Karpas-422 (cell line): ENCODE measurements at regions not wholly inside any gene's neighbourhood (a gene's known extent, or its start where the extent isn't known, plus 50 kb on each side); places are given as distances from the start of the nearest gene placed in this dataset.

Source experiments
- DNase-seq: peaks from one replicate; pipeline ENCODE4 v3.0.0-alpha.2; 2015
- H2AFZ ChIP-seq: fragments of 200-600 bp; sonication (generic); 2 replicates; pipeline ENCODE4 v1.6.1; 2014; ENCODE audit warnings: antibody characterized with exemption, low read length, mixed read lengths
- H3K27ac ChIP-seq: fragments of 200-600 bp; sonication (generic); 2 replicates; pipeline ENCODE4 v1.5.1; 2014; ENCODE audit warnings: mild to moderate bottlenecking, low read length, moderate library complexity
- H3K27me3 ChIP-seq: fragments of 200-600 bp; sonication (generic); 2 replicates; pipeline ENCODE4 v1.6.1; 2014; ENCODE audit warnings: low read length, mixed read lengths
- H3K36me3 ChIP-seq: fragments of 200-600 bp; sonication (generic); 2 replicates; pipeline ENCODE4 v1.6.1; 2014; ENCODE audit warnings: low read length, mixed read lengths; ENCODE audit not compliant: insufficient read depth
- H3K4me1 ChIP-seq: fragments of 200-600 bp; sonication (generic); 2 replicates; pipeline ENCODE4 v1.6.1; 2014; ENCODE audit warnings: mild to moderate bottlenecking, low read length, mixed read lengths
- H3K4me2 ChIP-seq: fragments of 200-600 bp; sonication (generic); 2 replicates; pipeline ENCODE4 v1.6.1; 2014; ENCODE audit warnings: low read length, low read depth, mild to moderate bottlenecking; ENCODE audit not compliant: poor library complexity, severe bottlenecking
- H3K4me3 ChIP-seq: fragments of 200-600 bp; sonication (generic); 2 replicates; pipeline ENCODE4 v1.5.1; 2014; ENCODE audit warnings: mild to moderate bottlenecking, antibody characterized with exemption, low read length, mixed read lengths
- H3K79me2 ChIP-seq: fragments of 200-600 bp; sonication (generic); 2 replicates; pipeline ENCODE4 v1.6.1; 2014; ENCODE audit warnings: mild to moderate bottlenecking, low read length, mixed read lengths
- H3K9ac ChIP-seq: fragments of 200-600 bp; sonication (generic); 2 replicates; pipeline ENCODE4 v1.6.0; 2014; ENCODE audit warnings: low read length
- H3K9me2 ChIP-seq: fragments of 200-600 bp; sonication (generic), shearing (Covaris generic); replicated peaks from 2 replicates; pipeline ENCODE4 v1.6.0; 2014; ENCODE audit warnings: mild to moderate bottlenecking, low read length, moderate library complexity; ENCODE audit not compliant: insufficient read depth
- H3K9me3 ChIP-seq: fragments of 300-700, 200-600 bp; sonication (generic); 2 replicates; pipeline ENCODE4 v1.6.1; 2014; ENCODE audit warnings: low read length, mixed read lengths
- H4K20me1 ChIP-seq: fragments of 200-600 bp; sonication (generic); 2 replicates; pipeline ENCODE4 v1.6.1; 2014; ENCODE audit warnings: mild to moderate bottlenecking, antibody characterized with exemption, low read length, low read depth; ENCODE audit not compliant: insufficient read depth

GRCh38 chr16:86946981-86947380 lies 368.6 kb downstream of the FOXL1 start:
- Histone ChIP-seq H3K4me2 (no peak overlapping the region), H3K27me3 (no peaks in the 10 kb centered on the region)
- no peak for DNase-seq

GRCh38 chr16:86948046-86948445 lies 369.1 kb downstream of the C16orf95 start:
- H3K79me2 ChIP-seq, result no peaks in the 10 kb centered on the region
- H3K9ac ChIP-seq, result no peak overlapping the region
- DNase-seq, result no peak
- H3K27ac ChIP-seq, result no peak overlapping the region
- no peaks in the 10 kb centered on the region for H4K20me1 ChIP-seq
- no peak overlapping the region for H3K4me2 ChIP-seq
- H3K27me3 ChIP-seq, result no peaks in the 10 kb centered on the region
- H3K9me3 ChIP-seq, result no peaks in the 10 kb centered on the region
- H2AFZ ChIP-seq, result no peak overlapping the region
- no peaks in the 10 kb centered on the region for H3K9me2 ChIP-seq
- H3K4me1 ChIP-seq, result no peaks in the 10 kb centered on the region
- no peaks in the 10 kb centered on the region for H3K36me3 ChIP-seq
- H3K4me3 ChIP-seq, result no peak overlapping the region

More at GRCh38 chr16:86946981-86947380, 368.6 kb downstream of the FOXL1 start:
- H3K9me2 ChIP-seq, result no peaks in the 10 kb centered on the region
- no peaks in the 10 kb centered on the region for H3K4me1 ChIP-seq
- no peaks in the 10 kb centered on the region for H3K79me2 ChIP-seq
- H2AFZ ChIP-seq, result no peak overlapping the region
- no peak overlapping the region for H3K4me3 ChIP-seq
- no peak overlapping the region for H3K27ac ChIP-seq
- H3K36me3 ChIP-seq, result no peaks in the 10 kb centered on the region
- H3K9me3 ChIP-seq, result no peaks in the 10 kb centered on the region
- H4K20me1 ChIP-seq, result no peaks in the 10 kb centered on the region
- H3K9ac ChIP-seq, result no peak overlapping the region

GRCh38 chr16:86949116-86949515 lies 368.1 kb downstream of the C16orf95 start:
- no peaks in the 10 kb centered on the region for H4K20me1 ChIP-seq
- H3K36me3 ChIP-seq, result no peaks in the 10 kb centered on the region
- H3K9me2 ChIP-seq, result no peaks in the 10 kb centered on the region
- no peak overlapping the region for H3K9ac ChIP-seq
- no peaks in the 10 kb centered on the region for H3K27me3 ChIP-seq
- H3K9me3 ChIP-seq, result no peaks in the 10 kb centered on the region
- no peak overlapping the region for H3K4me2 ChIP-seq
- no peak overlapping the region for H2AFZ ChIP-seq
- H3K79me2 ChIP-seq, result no peaks in the 10 kb centered on the region
- H3K27ac ChIP-seq, result no peak overlapping the region
- H3K4me1 ChIP-seq, result no peaks in the 10 kb centered on the region
- no peak overlapping the region for H3K4me3 ChIP-seq
- no peak for DNase-seq

GRCh38 chr16:86949630-86950029 lies 367.6 kb downstream of the C16orf95 start:
- H3K4me1 ChIP-seq, result no peaks in the 10 kb centered on the region
- no peak overlapping the region for H3K9ac ChIP-seq
- H2AFZ ChIP-seq, result no peak overlapping the region
- no peak overlapping the region for H3K4me3 ChIP-seq
- H3K36me3 ChIP-seq, result no peaks in the 10 kb centered on the region
- no peaks in the 10 kb centered on the region for H3K9me2 ChIP-seq
- H3K27ac ChIP-seq, result no peak overlapping the region
- DNase-seq, result no peak
- H3K27me3 ChIP-seq, result no peaks in the 10 kb centered on the region
- H3K4me2 ChIP-seq, result no peak overlapping the region
- H3K79me2 ChIP-seq, result no peaks in the 10 kb centered on the region
- H4K20me1 ChIP-seq, result no peaks in the 10 kb centered on the region
- no peaks in the 10 kb centered on the region for H3K9me3 ChIP-seq

GRCh38 chr16:86951041-86951822 lies 366.0 kb downstream of the C16orf95 start:
- DNase-seq, result no peak
- H4K20me1 ChIP-seq, result no peaks in the 10 kb centered on the region
- H3K9me2 ChIP-seq, result no peaks in the 10 kb centered on the region
- no peak overlapping the region for H2AFZ ChIP-seq
- no peaks in the 10 kb centered on the region for H3K79me2 ChIP-seq
- H3K27me3 ChIP-seq, result no peaks in the 10 kb centered on the region
- no peak overlapping the region for H3K27ac ChIP-seq
- no peak overlapping the region for H3K9ac ChIP-seq
- H3K4me1 ChIP-seq, result no peaks in the 10 kb centered on the region
- no peak overlapping the region for H3K4me3 ChIP-seq
- H3K36me3 ChIP-seq, result no peaks in the 10 kb centered on the region
- H3K4me2 ChIP-seq, result no peak overlapping the region
- no peaks in the 10 kb centered on the region for H3K9me3 ChIP-seq

- Histone ChIP-seq H3K4me2 (no peak overlapping the region), H3K9ac (no peak overlapping the region), H3K27ac (no peak overlapping the region), H4K20me1 (no peaks in the 10 kb centered on the region), H3K79me2 (no peaks in the 10 kb centered on the region), H3K27me3 (no peaks in the 10 kb centered on the region), H2AFZ (no peak overlapping the region), H3K4me3 (no peak overlapping the region), H3K9me2 (no peaks in the 10 kb centered on the region), H3K4me1 (no peaks in the 10 kb centered on the region), H3K9me3 (no peaks in the 10 kb centered on the region), H3K36me3 (no peaks in the 10 kb centered on the region)
- DNase-seq, result no peak
Measured at GRCh38 chr16:86951831-86952598, 365.2 kb downstream of the C16orf95 start.

GRCh38 chr16:86952769-86953168 lies 364.4 kb downstream of the C16orf95 start:
- Histone ChIP-seq H3K4me3 (no peak overlapping the region), H3K9ac (no peak overlapping the region), H3K79me2 (no peaks in the 10 kb centered on the region), H2AFZ (no peak overlapping the region), H3K9me3 (no peaks in the 10 kb centered on the region), H3K4me1 (no peaks in the 10 kb centered on the region), H3K27me3 (no peaks in the 10 kb centered on the region), H3K36me3 (no peaks in the 10 kb centered on the region), H3K27ac (no peak overlapping the region), H3K4me2 (no peak overlapping the region), H3K9me2 (no peaks in the 10 kb centered on the region), H4K20me1 (no peaks in the 10 kb centered on the region)
- no peak for DNase-seq

GRCh38 chr16:86953631-86954391 lies 363.4 kb downstream of the C16orf95 start:
- H3K4me1 ChIP-seq, result no peaks in the 10 kb centered on the region
- H3K4me3 ChIP-seq, result no peak overlapping the region
- no peaks in the 10 kb centered on the region for H3K27me3 ChIP-seq
- no peaks in the 10 kb centered on the region for H3K36me3 ChIP-seq
- H3K9ac ChIP-seq, result no peak overlapping the region
- no peaks in the 10 kb centered on the region for H3K9me2 ChIP-seq
- H3K27ac ChIP-seq, result no peak overlapping the region
- no peaks in the 10 kb centered on the region for H3K9me3 ChIP-seq
- DNase-seq, result no peak
- H3K79me2 ChIP-seq, result no peaks in the 10 kb centered on the region
- H2AFZ ChIP-seq, result no peak overlapping the region
- no peak overlapping the region for H3K4me2 ChIP-seq
- H4K20me1 ChIP-seq, result no peaks in the 10 kb centered on the region
